PC-9 (cell line): ENCODE measurements at regions not wholly inside any gene's neighbourhood (a gene's known extent, or its start where the extent isn't known, plus 50 kb on each side); places are given as distances from the start of the nearest gene placed in this dataset.

Experiments
- BruUV-seq: library from RNA; stranded (reverse); fragments of 400-500 nt; replicated peaks from 2 replicates; lab custom pipeline; 2021; lab: Mats Ljungman, UMichigan
- CTCF ChIA-PET: fragments of 300-600 bp; sonication (Branson Sonifier 250); formaldehyde crosslinking; loops from one replicate; lab custom pipeline; 2022; ENCODE audit warnings: antibody characterized with exemption; lab: Charles Lee
- POLR2A ChIA-PET: fragments of 300-600 bp; sonication (Branson Sonifier 250); formaldehyde crosslinking; loops from one replicate; lab custom pipeline; 2022; ENCODE audit warnings: antibody characterized with exemption; ENCODE audit not compliant: unreplicated experiment; lab: Charles Lee
- DNase-seq, 2 experiments: peaks; one replicate each; pipeline versions ENCODE4 v3.0.0 to v3.0.0-alpha.2; 2015 to 2022; ENCODE audit warnings: mixed read lengths in 1 of 2
- H2AFZ ChIP-seq: fragments of 200-600 bp; sonication (generic); 2 replicates; pipeline ENCODE4 v1.8.1; 2017; ENCODE audit warnings: antibody characterized with exemption
- H3F3A ChIP-seq: fragments of 200-600 bp; sonication (generic); 2 replicates; pipeline ENCODE4 v1.8.1; 2017; ENCODE audit warnings: antibody characterized with exemption, mild to moderate bottlenecking, low read depth; ENCODE audit not compliant: insufficient read depth
- H3K27ac ChIP-seq: fragments of 200-600 bp; sonication (generic); 2 replicates; pipeline ENCODE4 v1.6.1; 2016; ENCODE audit warnings: mixed run types
- H3K27me3 ChIP-seq: fragments of 200-600 bp; sonication (generic); 2 replicates; pipeline ENCODE4 v1.6.1; 2016; ENCODE audit warnings: low read depth, mixed run types; ENCODE audit not compliant: insufficient read depth
- H3K36me3 ChIP-seq: fragments of 200-600 bp; sonication (generic); 2 replicates; pipeline ENCODE4 v1.6.1; 2016; ENCODE audit warnings: low read depth, mixed run types
- H3K4me1 ChIP-seq: fragments of 200-600 bp; sonication (generic); replicated peaks from 2 replicates; pipeline ENCODE4 v1.6.1; 2016; ENCODE audit warnings: mixed run types; ENCODE audit not compliant: insufficient read depth
- H3K4me2 ChIP-seq: fragments of 200-600 bp; sonication (generic); 2 replicates; pipeline ENCODE4 v1.6.1; 2017; ENCODE audit warnings: mixed run types
- H3K4me3 ChIP-seq: fragments of 200-600 bp; sonication (generic); 2 replicates; pipeline ENCODE4 v1.6.1; 2016; ENCODE audit warnings: mixed run types
- H3K79me2 ChIP-seq: fragments of 200-600 bp; sonication (generic); 2 replicates; pipeline ENCODE4 v1.6.1; 2017; ENCODE audit warnings: low read depth, mixed run types
- H3K9me2 ChIP-seq: fragments of 200-600 bp; sonication (generic); 2 replicates; pipeline ENCODE4 v1.8.1; 2017; ENCODE audit warnings: mild to moderate bottlenecking; ENCODE audit not compliant: insufficient read depth
- H3K9me3 ChIP-seq: fragments of 200-600 bp; sonication (generic); 2 replicates; pipeline ENCODE4 v1.8.1; 2016; ENCODE audit warnings: low read depth; ENCODE audit not compliant: insufficient read depth
- H4K20me1 ChIP-seq: fragments of 200-600 bp; sonication (generic); 2 replicates; pipeline ENCODE4 v1.8.1; 2017; ENCODE audit not compliant: insufficient read depth
- EZH2 ChIP-seq: fragments of 200-600 bp; sonication (generic); IDR thresholded peaks from 2 replicates; pipeline ENCODE4 v1.8.0; 2017; ENCODE audit warnings: antibody characterized with exemption, low read depth
- intact Hi-C: fragments of 100-400 bp; cut with micrococcal nuclease; formaldehyde crosslinking; loops from one replicate; pipeline ENCODE4 v1.10.0; 2022; ENCODE audit not compliant: unreplicated experiment
- TF ChIP-seq, protein P1 (sequence below): fragments of 200-600 bp; sonication (generic); conservative IDR thresholded peaks from 2 replicates; pipeline ENCODE4 v1.6.1; 2017; ENCODE audit warnings: mixed run types, antibody characterized with exemption, mild to moderate bottlenecking, moderate library complexity

DNA sequence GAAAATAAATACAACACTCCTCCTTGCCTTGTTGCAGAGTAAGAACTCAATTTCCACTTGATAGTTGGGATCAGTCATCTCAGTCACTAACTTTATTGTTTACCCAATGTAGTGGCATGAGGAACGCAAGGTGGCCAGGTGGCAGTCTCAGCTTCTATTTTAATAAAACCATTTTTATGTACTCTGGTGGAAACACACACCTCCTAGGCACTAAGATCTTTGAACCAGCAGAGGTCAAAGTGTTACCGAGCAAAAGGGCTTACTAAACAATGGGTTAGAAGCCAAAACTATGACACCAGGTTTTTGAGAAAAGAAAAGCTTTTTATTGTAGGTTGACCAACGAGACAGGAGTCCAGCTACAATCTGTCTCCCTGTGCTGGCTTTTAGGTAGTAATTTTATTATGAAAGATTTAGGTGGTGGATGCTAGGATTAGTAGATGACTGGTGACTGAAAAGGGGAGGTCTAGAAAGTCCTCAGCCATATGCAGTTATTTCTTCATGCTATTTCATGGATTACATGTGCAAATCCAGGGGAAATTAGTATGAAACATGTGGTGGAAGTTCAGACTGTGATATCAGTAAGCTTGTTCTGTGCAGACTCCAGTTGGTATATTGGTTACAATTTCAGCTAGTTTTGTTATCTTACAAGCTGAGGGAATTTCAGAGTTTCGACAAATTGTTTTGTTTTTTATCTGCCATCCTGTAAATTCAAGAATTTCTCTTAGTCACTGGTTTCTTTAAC is 122.3 kb downstream of the PCTP start:
- Histone ChIP-seq H3F3A (no peaks in the 10 kb centered on the region), H4K20me1 (no peaks in the 10 kb centered on the region), H3K27ac (no peak overlapping the region), H3K9me3 (no peaks in the 10 kb centered on the region), H3K4me2 (no peak overlapping the region), H2AFZ (no peak overlapping the region), H3K27me3 (peaks cover 4% of the 10 kb centered on the region; the same call in 1 of the 2 replicates), H3K4me3 (no peak overlapping the region), H3K79me2 (no peaks in the 10 kb centered on the region), H3K9me2 (no peaks in the 10 kb centered on the region), H3K36me3 (no peaks in the 10 kb centered on the region), H3K4me1 (no peaks in the 10 kb centered on the region)
- DNase-seq: no peak
- CTCF ChIA-PET: no interaction called here
- intact Hi-C loops: no loop called here
- no TSS peak for BruUV-seq
- TF ChIP-seq, protein P1, sequence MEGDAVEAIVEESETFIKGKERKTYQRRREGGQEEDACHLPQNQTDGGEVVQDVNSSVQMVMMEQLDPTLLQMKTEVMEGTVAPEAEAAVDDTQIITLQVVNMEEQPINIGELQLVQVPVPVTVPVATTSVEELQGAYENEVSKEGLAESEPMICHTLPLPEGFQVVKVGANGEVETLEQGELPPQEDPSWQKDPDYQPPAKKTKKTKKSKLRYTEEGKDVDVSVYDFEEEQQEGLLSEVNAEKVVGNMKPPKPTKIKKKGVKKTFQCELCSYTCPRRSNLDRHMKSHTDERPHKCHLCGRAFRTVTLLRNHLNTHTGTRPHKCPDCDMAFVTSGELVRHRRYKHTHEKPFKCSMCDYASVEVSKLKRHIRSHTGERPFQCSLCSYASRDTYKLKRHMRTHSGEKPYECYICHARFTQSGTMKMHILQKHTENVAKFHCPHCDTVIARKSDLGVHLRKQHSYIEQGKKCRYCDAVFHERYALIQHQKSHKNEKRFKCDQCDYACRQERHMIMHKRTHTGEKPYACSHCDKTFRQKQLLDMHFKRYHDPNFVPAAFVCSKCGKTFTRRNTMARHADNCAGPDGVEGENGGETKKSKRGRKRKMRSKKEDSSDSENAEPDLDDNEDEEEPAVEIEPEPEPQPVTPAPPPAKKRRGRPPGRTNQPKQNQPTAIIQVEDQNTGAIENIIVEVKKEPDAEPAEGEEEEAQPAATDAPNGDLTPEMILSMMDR: no peak
- no peak for TF ChIP-seq EZH2
- POLR2A ChIA-PET: no interaction called here

DNA sequence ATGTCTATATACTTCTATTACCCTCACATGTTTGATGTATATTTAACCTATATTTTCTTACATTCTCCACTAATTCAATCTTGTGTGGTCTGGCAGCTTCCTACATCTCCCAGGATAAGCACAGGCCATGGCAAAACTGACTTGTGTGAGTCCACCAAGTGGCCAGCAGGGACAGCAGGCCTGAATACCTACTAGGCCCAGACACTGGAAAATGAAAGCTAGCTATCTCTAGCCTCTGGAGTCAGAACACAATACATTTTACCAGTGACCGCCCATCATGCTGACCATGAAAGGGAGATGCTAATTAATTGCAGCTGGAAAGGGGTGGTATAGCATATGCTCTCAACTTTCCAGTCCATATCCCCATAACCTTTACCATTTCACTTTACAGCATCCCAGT is 132.3 kb downstream of the PCTP start:
- H3K27ac ChIP-seq: no peak overlapping the region
- ChIA-PET CTCF (interaction anchor here (0.6 kb wide), 1 partner anchor 293 kb away, joined by 3 read pairs; no protein-coding TSS in a partner anchor), POLR2A (no interaction called here)
- TF ChIP-seq, protein P1: no peak
- no peak for TF ChIP-seq EZH2
- no peaks in the 10 kb centered on the region for H3K9me3 ChIP-seq
- no peaks in the 10 kb centered on the region for H3F3A ChIP-seq
- no TSS peak for BruUV-seq
- H3K4me2 ChIP-seq: no peak overlapping the region; the same call in 1 of the 2 replicates
- intact Hi-C loops: no loop called here
- H3K9me2 ChIP-seq: no peaks in the 10 kb centered on the region
- H3K79me2 ChIP-seq: no peaks in the 10 kb centered on the region
- H2AFZ ChIP-seq: no peak overlapping the region
- no peaks in the 10 kb centered on the region for H3K36me3 ChIP-seq
- no peaks in the 10 kb centered on the region for H3K4me1 ChIP-seq
- no peaks in the 10 kb centered on the region for H4K20me1 ChIP-seq
- H3K27me3 ChIP-seq: no peaks in the 10 kb centered on the region; the same call in 1 of the 2 replicates
- no peak for DNase-seq
- no peak overlapping the region for H3K4me3 ChIP-seq

DNA sequence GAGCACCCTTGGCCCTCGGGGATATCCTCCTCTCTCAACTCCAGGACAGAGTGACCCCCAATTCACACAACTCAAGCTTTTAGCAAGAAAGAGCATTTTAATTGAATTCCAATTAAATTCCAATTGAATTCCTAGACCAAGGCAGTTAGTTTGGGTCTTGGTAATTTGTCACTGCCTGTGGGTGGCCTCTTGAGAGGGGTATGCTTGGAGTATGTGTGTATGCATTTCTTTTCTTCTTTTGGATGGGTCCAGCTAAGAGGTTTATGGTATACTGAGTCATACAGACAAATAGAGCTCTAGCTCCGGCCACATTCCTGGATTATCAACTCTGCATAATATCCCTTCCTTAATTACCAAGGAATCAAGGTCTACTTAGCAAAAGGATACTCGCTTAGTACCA is 136.7 kb downstream of the PCTP start:
- Histone ChIP-seq H4K20me1 (no peaks in the 10 kb centered on the region; the same call in 1 of the 2 replicates), H3K36me3 (no peaks in the 10 kb centered on the region), H3K4me1 (no peaks in the 10 kb centered on the region), H2AFZ (no peak overlapping the region), H3K9me3 (no peaks in the 10 kb centered on the region), H3K27ac (no peak overlapping the region), H3K79me2 (no peaks in the 10 kb centered on the region), H3K27me3 (no peaks in the 10 kb centered on the region), H3F3A (no peaks in the 10 kb centered on the region), H3K4me3 (no peak overlapping the region), H3K9me2 (no peaks in the 10 kb centered on the region), H3K4me2 (no peak overlapping the region)
- no peak for DNase-seq
- ChIA-PET CTCF (no interaction called here), POLR2A (no interaction called here)
- BruUV-seq: no TSS peak
- TF ChIP-seq, protein P1: no peak
- TF ChIP-seq EZH2: no peak
- intact Hi-C loops: no loop called here
